SK-N-SH (cell line): ENCODE measurements at regions not wholly inside any gene's neighbourhood (a gene's known extent, or its start where the extent isn't known, plus 50 kb on each side); places are given as distances from the start of the nearest gene placed in this dataset.
A peak's percentile ranks its signal among the peaks of the same experiment; 100 is the strongest.

Experiments used
- CTCF ChIA-PET: fragments of 300-600, 350-600 bp; formaldehyde crosslinking; extraction: SDS; loops from one replicate; lab custom pipeline; 2021; lab: Yijun Ruan, JAX
- POLR2A ChIA-PET: fragments of 350-600 bp; sonication (Branson Sonifier 250); formaldehyde crosslinking; extraction: SDS; loops from one replicate; lab custom pipeline; 2020; ENCODE audit warnings: antibody characterized with exemption, inconsistent platforms; lab: Yijun Ruan, JAX
- DNase-seq: peaks from one replicate; pipeline ENCODE4 v3.0.0; 2012
- H2AFZ ChIP-seq: fragments of 200-600 bp; sonication (generic); 2 replicates; pipeline ENCODE4 v1.8.1; 2016; ENCODE audit warnings: antibody characterized with exemption, mild to moderate bottlenecking, low read depth
- H3F3A ChIP-seq: fragments of 200-600 bp; sonication (generic); replicated peaks from 2 replicates; pipeline ENCODE3; 2016; ENCODE audit warnings: antibody characterized with exemption, mild to moderate bottlenecking; ENCODE audit not compliant: insufficient read depth
- H3K27ac ChIP-seq, 2 experiments: fragments of 200-500 bp in 1 of 2; fragments of 200-600 bp in 1 of 2; sonication (Bioruptor generic) in 1 of 2; sonication (generic), shearing (Covaris generic) in 1 of 2; 2 replicates each; pipeline versions ENCODE4 v1.5.1 to v1.6.1; 2014 to 2016; ENCODE audit warnings: low read depth in 2 of 2, inconsistent platforms in 1 of 2, low read length in 1 of 2, mild to moderate bottlenecking in 1 of 2, mixed read lengths in 1 of 2
- H3K27me3 ChIP-seq: fragments of 200-600 bp; sonication (generic), shearing (Covaris generic); 2 replicates; pipeline ENCODE4 v1.6.1; 2016; ENCODE audit warnings: mixed run types; ENCODE audit not compliant: insufficient read depth
- H3K36me3 ChIP-seq, 2 experiments: fragments of 200-500 bp in 1 of 2; fragments of 200-600 bp in 1 of 2; sonication (Bioruptor generic) in 1 of 2; sonication (generic) in 1 of 2; replicated peaks in 1 of 2; 2 replicates each; pipeline versions ENCODE3 to v1.5.1; 2014 to 2016; ENCODE audit warnings: low read length in 1 of 2, mild to moderate bottlenecking in 1 of 2; ENCODE audit not compliant: insufficient read depth in 2 of 2, control insufficient read depth in 1 of 2
- H3K4me1 ChIP-seq, 2 experiments: fragments of 200-500 bp in 1 of 2; fragments of 200-600 bp in 1 of 2; sonication (Bioruptor generic) in 1 of 2; sonication (generic), shearing (Covaris generic) in 1 of 2; 2 replicates each; pipeline versions ENCODE4 v1.5.1 to v1.6.1; 2014 to 2016; ENCODE audit warnings: low read depth in 1 of 2, low read length in 1 of 2, mixed run types in 1 of 2; ENCODE audit not compliant: insufficient read depth in 2 of 2, control insufficient read depth in 1 of 2
- H3K4me2 ChIP-seq: fragments of 200-600 bp; sonication (generic), shearing (Covaris generic); 2 replicates; pipeline ENCODE4 v1.6.1; 2017; ENCODE audit warnings: mixed run types
- H3K4me3 ChIP-seq, 2 experiments: fragments of 200-500 bp in 1 of 2; fragments of 200-600 bp in 1 of 2; sonication (Bioruptor generic) in 1 of 2; sonication (generic), shearing (Covaris generic) in 1 of 2; 2 replicates each; pipeline versions ENCODE4 v1.5.1 to v1.8.1; 2014 to 2016; ENCODE audit warnings: low read depth in 2 of 2, inconsistent platforms in 1 of 2, low read length in 1 of 2, mild to moderate bottlenecking in 1 of 2, mixed read lengths in 1 of 2, moderate library complexity in 1 of 2
- H3K79me2 ChIP-seq: fragments of 200-600 bp; sonication (generic); 2 replicates; pipeline ENCODE4 v1.8.1; 2017; ENCODE audit warnings: mild to moderate bottlenecking; ENCODE audit not compliant: insufficient read depth
- H3K9ac ChIP-seq: fragments of 200-600 bp; sonication (generic); 2 replicates; pipeline ENCODE4 v1.6.1; 2017; ENCODE audit warnings: mixed run types
- H3K9me2 ChIP-seq: fragments of 200-600 bp; sonication (generic); 2 replicates; pipeline ENCODE4 v1.6.1; 2017; ENCODE audit warnings: mixed run types
- H3K9me3 ChIP-seq: fragments of 200-600 bp; sonication (generic); 2 replicates; pipeline ENCODE4 v1.6.1; 2017; ENCODE audit warnings: mixed run types, mild to moderate bottlenecking, moderate library complexity
- H4K20me1 ChIP-seq: fragments of 200-600 bp; sonication (generic); 2 replicates; pipeline ENCODE4 v1.6.1; 2017; ENCODE audit warnings: mild to moderate bottlenecking, mixed run types; ENCODE audit not compliant: insufficient read depth
- ELF1 ChIP-seq: IDR thresholded peaks from 2 replicates; pipeline ENCODE4 v1.4.0; 2012
- EP300 ChIP-seq, 2 experiments: IDR thresholded peaks; 2 replicates each; pipeline versions ENCODE4 v1.4.0 to v1.6.1; 2012; ENCODE audit warnings: borderline replicate concordance in 1 of 2, low read depth in 1 of 2, low read length in 1 of 2
- FOXJ3 ChIP-seq: sonication (generic); formaldehyde crosslinking; IDR thresholded peaks from 2 replicates; pipeline ENCODE4 v1.5.1; 2020; ENCODE audit warnings: mild to moderate bottlenecking, missing genetic modification reagents
- GABPA ChIP-seq: IDR thresholded peaks from 2 replicates; pipeline ENCODE4 v1.4.0; 2012; ENCODE audit warnings: low read depth, mild to moderate bottlenecking
- GATA2 ChIP-seq: sonication (generic); formaldehyde crosslinking; IDR thresholded peaks from 2 replicates; pipeline ENCODE4 v1.5.0; 2020; ENCODE audit warnings: mild to moderate bottlenecking, missing genetic modification reagents
- JUND ChIP-seq: IDR thresholded peaks from 2 replicates; pipeline ENCODE4 v1.4.0; 2012
- MXI1 ChIP-seq: IDR thresholded peaks from 2 replicates; pipeline ENCODE4 v1.6.1; 2012; ENCODE audit warnings: mild to moderate bottlenecking, low read depth, low read length, improper control_type of control experiment
- POLR2AphosphoS5 ChIP-seq: IDR thresholded peaks from 2 replicates; pipeline ENCODE4 v1.6.1; 2012; ENCODE audit warnings: low read depth, low read length
- RCOR1 ChIP-seq: fragments of 150-350 bp; IDR thresholded peaks from 2 replicates; pipeline ENCODE4 v1.6.1; 2017; ENCODE audit warnings: antibody characterized with exemption, low read length
- RFX5 ChIP-seq: IDR thresholded peaks from 2 replicates; pipeline ENCODE4 v1.6.1; 2012; ENCODE audit warnings: mild to moderate bottlenecking, improper control_type of control experiment, low read length
- RXRA ChIP-seq: IDR thresholded peaks from 2 replicates; pipeline ENCODE4 v1.4.0; 2012; ENCODE audit warnings: low read depth, mild to moderate bottlenecking, borderline replicate concordance
- SIN3A ChIP-seq: IDR thresholded peaks from 2 replicates; pipeline ENCODE4 v1.6.1; 2012; ENCODE audit warnings: low read depth, mild to moderate bottlenecking, low read length, moderate library complexity, borderline replicate concordance
- SMC3 ChIP-seq: IDR thresholded peaks from 2 replicates; pipeline ENCODE4 v1.6.1; 2012; ENCODE audit warnings: low read depth, low read length, improper control_type of control experiment
- TEAD4 ChIP-seq: IDR thresholded peaks from 2 replicates; pipeline ENCODE4 v1.4.0; 2012; ENCODE audit warnings: mild to moderate bottlenecking, borderline replicate concordance; ENCODE audit not compliant: insufficient read depth
- WGBS: methylation state at CpG from one replicate; pipeline ENCODE4 v1.1.6; 2017; ENCODE audit warnings: low lambda C conversion rate; 5-methylcytosine and 5-hydroxymethylcytosine counted together
- TF ChIP-seq, protein P1 (sequence below): IDR thresholded peaks from 2 replicates; pipeline ENCODE4; 2012
- TF ChIP-seq, protein P2 (sequence below): fragments of 150-350 bp; IDR thresholded peaks from 2 replicates; pipeline ENCODE4 v1.6.1; 2016; ENCODE audit warnings: mild to moderate bottlenecking, low read depth, low read length
- TF ChIP-seq, protein P3 (sequence below): fragments of 200-600 bp; sonication (generic); IDR thresholded peaks from 2 replicates; pipeline ENCODE4 v1.6.1; 2017; ENCODE audit warnings: antibody characterized with exemption, mild to moderate bottlenecking, moderate library complexity
- TF ChIP-seq, protein P4 (sequence below): IDR thresholded peaks from 2 replicates; pipeline ENCODE4 v1.6.1; 2012; ENCODE audit warnings: mild to moderate bottlenecking, low read depth, low read length, moderate library complexity

DNA sequence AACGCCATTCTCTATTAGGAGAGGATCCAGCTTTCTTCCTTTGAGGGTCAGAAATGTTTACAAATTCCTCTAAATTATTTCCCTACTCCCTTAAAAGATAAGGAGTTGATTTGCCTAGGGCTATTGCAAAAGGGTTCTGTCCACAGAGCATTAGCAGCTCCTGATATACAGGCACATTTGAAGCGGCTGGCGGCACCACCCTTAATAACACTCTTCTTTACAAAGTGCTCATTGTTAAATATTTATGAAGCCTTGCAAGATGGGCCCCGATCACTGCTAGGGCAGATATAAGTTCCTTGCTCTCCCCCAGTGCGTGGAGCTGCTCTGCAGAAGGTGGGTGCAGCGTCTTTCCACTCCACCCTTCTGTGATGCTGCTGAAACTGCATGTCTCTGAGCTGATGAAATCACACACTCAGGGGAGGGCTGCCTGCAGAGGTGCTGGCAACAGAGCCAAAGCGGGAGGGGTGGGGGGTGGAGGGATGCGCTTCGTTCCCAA is 116.7 kb upstream of the NTM start:
- H3K4me3 ChIP-seq = no peak overlapping the region
- no peaks in the 10 kb centered on the region for H3K36me3 ChIP-seq
- H3K27me3 ChIP-seq = no peaks in the 10 kb centered on the region
- peak; percentile 42 for DNase-seq
- 7% methylated on average over 9 of the region's 9 CpGs for WGBS
- H3K79me2 ChIP-seq = no peaks in the 10 kb centered on the region
- ChIA-PET CTCF (interaction anchor here (0.7 to 1.0 kb wide), 3 partner anchors 10 to 260 kb away, joined by 3 read pairs; no protein-coding TSS in a partner anchor), POLR2A (no interaction called here)
- no peak overlapping the region for H2AFZ ChIP-seq
- H3K4me2 ChIP-seq = no peak overlapping the region
- H3F3A ChIP-seq = no peaks in the 10 kb centered on the region
- no peak overlapping the region for H3K9ac ChIP-seq
- H3K4me1 ChIP-seq = peaks cover 0 to 11% of the 10 kb centered on the region in 2 experiments; a peak in 2 of 4 replicates
- no peaks in the 10 kb centered on the region for H4K20me1 ChIP-seq
- TF ChIP-seq TEAD4 (no peak), FOXJ3 (CRISPR knock-in tag) (no peak), JUND (no peak), GATA2 (peak; percentile 23; the same call in 1 of the 2 replicates), RXRA (no peak)
- TF ChIP-seq, protein P1, sequence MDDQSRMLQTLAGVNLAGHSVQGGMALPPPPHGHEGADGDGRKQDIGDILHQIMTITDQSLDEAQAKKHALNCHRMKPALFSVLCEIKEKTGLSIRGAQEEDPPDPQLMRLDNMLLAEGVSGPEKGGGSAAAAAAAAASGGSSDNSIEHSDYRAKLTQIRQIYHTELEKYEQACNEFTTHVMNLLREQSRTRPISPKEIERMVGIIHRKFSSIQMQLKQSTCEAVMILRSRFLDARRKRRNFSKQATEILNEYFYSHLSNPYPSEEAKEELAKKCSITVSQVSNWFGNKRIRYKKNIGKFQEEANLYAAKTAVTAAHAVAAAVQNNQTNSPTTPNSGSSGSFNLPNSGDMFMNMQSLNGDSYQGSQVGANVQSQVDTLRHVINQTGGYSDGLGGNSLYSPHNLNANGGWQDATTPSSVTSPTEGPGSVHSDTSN = no peak
- H3K9me2 ChIP-seq = no peaks in the 10 kb centered on the region
- H3K27ac ChIP-seq = no peak overlapping the region
- no peaks in the 10 kb centered on the region; the same call in 1 of the 2 replicates for H3K9me3 ChIP-seq

DNA sequence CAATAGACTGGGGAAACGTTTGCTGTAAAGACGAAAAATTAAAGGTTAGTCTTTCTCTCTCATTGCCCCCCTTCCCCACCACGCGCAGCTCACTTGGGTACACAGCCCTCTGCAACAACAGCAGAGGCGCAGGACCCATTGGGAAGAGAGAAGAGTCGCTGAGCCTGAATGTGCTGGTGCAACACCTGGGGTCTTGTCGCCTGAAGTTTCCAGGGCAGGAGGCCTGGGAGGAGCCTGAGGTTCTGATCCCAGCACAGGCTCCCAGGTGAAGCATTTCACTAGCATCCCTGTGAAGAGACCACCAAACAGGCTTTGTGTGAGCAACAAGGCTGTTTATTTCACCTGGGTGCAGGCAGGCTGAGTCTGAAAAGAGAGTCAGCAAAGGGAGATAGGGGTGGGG is 116.2 kb upstream of the NTM start:
- Histone ChIP-seq H3K27ac (no peak overlapping the region), H3K4me3 (no peak overlapping the region), H3K9me3 (no peaks in the 10 kb centered on the region; the same call in 1 of the 2 replicates), H3K4me1 (peaks cover 0 to 11% of the 10 kb centered on the region in 2 experiments; a peak in 2 of 4 replicates), H3K79me2 (no peaks in the 10 kb centered on the region), H2AFZ (no peak overlapping the region), H3K27me3 (no peaks in the 10 kb centered on the region), H4K20me1 (no peaks in the 10 kb centered on the region), H3F3A (no peaks in the 10 kb centered on the region), H3K9ac (no peak overlapping the region), H3K4me2 (no peak overlapping the region), H3K9me2 (no peaks in the 10 kb centered on the region), H3K36me3 (no peaks in the 10 kb centered on the region)
- 29% methylated on average over 6 of the region's 7 CpGs for WGBS
- no peak for DNase-seq
- TF ChIP-seq RFX5 = no peak
- TF ChIP-seq, protein P2, sequence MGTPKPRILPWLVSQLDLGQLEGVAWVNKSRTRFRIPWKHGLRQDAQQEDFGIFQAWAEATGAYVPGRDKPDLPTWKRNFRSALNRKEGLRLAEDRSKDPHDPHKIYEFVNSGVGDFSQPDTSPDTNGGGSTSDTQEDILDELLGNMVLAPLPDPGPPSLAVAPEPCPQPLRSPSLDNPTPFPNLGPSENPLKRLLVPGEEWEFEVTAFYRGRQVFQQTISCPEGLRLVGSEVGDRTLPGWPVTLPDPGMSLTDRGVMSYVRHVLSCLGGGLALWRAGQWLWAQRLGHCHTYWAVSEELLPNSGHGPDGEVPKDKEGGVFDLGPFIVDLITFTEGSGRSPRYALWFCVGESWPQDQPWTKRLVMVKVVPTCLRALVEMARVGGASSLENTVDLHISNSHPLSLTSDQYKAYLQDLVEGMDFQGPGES = no peak
- TF ChIP-seq TEAD4 = no peak
- TF ChIP-seq GABPA = no peak
- TF ChIP-seq ELF1 = no peak
- no peak for TF ChIP-seq SIN3A
- no peak for TF ChIP-seq SMC3
- no peak for TF ChIP-seq MXI1
- TF ChIP-seq, protein P3, sequence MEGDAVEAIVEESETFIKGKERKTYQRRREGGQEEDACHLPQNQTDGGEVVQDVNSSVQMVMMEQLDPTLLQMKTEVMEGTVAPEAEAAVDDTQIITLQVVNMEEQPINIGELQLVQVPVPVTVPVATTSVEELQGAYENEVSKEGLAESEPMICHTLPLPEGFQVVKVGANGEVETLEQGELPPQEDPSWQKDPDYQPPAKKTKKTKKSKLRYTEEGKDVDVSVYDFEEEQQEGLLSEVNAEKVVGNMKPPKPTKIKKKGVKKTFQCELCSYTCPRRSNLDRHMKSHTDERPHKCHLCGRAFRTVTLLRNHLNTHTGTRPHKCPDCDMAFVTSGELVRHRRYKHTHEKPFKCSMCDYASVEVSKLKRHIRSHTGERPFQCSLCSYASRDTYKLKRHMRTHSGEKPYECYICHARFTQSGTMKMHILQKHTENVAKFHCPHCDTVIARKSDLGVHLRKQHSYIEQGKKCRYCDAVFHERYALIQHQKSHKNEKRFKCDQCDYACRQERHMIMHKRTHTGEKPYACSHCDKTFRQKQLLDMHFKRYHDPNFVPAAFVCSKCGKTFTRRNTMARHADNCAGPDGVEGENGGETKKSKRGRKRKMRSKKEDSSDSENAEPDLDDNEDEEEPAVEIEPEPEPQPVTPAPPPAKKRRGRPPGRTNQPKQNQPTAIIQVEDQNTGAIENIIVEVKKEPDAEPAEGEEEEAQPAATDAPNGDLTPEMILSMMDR = no peak
- TF ChIP-seq RXRA = no peak
- TF ChIP-seq, protein P4, sequence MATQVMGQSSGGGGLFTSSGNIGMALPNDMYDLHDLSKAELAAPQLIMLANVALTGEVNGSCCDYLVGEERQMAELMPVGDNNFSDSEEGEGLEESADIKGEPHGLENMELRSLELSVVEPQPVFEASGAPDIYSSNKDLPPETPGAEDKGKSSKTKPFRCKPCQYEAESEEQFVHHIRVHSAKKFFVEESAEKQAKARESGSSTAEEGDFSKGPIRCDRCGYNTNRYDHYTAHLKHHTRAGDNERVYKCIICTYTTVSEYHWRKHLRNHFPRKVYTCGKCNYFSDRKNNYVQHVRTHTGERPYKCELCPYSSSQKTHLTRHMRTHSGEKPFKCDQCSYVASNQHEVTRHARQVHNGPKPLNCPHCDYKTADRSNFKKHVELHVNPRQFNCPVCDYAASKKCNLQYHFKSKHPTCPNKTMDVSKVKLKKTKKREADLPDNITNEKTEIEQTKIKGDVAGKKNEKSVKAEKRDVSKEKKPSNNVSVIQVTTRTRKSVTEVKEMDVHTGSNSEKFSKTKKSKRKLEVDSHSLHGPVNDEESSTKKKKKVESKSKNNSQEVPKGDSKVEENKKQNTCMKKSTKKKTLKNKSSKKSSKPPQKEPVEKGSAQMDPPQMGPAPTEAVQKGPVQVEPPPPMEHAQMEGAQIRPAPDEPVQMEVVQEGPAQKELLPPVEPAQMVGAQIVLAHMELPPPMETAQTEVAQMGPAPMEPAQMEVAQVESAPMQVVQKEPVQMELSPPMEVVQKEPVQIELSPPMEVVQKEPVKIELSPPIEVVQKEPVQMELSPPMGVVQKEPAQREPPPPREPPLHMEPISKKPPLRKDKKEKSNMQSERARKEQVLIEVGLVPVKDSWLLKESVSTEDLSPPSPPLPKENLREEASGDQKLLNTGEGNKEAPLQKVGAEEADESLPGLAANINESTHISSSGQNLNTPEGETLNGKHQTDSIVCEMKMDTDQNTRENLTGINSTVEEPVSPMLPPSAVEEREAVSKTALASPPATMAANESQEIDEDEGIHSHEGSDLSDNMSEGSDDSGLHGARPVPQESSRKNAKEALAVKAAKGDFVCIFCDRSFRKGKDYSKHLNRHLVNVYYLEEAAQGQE = no peak
- no peak for TF ChIP-seq RCOR1
- no peak for TF ChIP-seq POLR2AphosphoS5
- TF ChIP-seq EP300 (IDR thresholded peaks at IDR 0.05; ENCODE audit: borderline replicate concordance in 1 of 2, low read depth in 1 of 2, low read length in 1 of 2) = no peak
- TF ChIP-seq, protein P1 = no peak
- ChIA-PET CTCF (interaction anchor here (2.1 kb wide), 1 partner anchor 8 kb away, joined by 4 read pairs; no protein-coding TSS in a partner anchor), POLR2A (no interaction called here)
